ENCODE measurements at regions not wholly inside any gene's neighbourhood (a gene's known extent, or its start where the extent isn't known, plus 50 kb on each side); places are given as distances from the start of the nearest gene placed in this dataset.

DNA sequence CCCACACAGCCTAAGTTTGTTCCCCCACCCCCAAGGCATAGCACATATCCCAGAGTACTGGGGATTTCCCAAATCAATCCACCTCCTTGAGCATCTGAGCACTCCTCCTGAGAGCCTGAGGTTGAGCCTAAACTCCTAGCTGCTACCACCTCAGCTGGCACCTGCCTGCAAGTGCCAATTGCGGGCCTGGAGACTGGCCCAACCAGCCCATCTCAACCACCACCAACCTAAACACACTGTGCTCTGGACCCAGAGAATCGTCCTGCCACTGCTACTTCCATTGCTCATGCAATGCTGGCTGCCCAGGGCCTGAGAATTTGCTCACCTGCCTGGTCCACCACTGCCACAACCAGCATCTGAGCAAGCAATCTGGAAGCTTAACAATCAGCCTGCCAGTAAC, 177.1 kb downstream of the FGF13 start:
- no peak for DNase-seq

DNA sequence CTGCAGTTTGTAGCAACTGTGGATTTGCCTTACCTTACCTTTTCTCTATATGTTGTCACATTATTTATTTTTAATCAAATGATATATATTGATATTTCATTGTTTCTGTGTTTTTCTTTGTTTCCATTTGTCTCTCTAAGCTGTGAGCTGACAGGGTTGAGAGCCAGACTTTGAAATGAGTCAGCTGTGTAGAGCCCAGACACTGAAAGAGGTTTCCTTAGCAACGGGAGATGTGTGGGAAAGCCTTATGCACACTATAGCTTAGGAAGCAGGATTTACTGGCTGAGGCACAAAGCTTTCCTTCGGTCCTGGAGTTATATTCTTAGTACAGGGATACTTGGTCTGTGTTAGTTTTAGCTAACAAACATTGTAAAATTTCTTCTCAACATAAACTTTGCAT, 192.2 kb downstream of the FGF13 start:
- DNase-seq, result peak; percentile 0 to 19

DNA sequence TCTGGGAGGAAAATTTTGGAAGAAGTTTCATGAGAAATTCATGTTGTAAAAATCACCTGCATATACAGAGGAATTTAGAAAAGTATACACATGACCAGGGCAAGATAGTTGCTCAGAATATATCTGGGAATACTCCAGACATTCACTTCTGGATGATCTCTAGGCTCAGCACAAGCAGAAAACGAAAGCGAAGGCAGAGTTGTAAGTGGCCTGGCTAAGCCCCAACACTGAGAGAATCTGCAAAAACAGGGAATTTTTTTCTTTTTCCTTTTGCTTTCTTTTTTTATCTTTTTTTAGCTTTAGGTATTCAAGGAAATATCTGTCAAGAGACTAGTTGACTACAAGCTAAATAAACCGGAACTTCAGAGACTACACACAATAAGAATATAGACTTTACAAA, 207.2 kb downstream of the FGF13 start:
- no peak for DNase-seq

- DNase-seq, result no peak
Measured at GRCh38 chrX:138492371-138492770, 219.1 kb downstream of the FGF13 start.

DNA sequence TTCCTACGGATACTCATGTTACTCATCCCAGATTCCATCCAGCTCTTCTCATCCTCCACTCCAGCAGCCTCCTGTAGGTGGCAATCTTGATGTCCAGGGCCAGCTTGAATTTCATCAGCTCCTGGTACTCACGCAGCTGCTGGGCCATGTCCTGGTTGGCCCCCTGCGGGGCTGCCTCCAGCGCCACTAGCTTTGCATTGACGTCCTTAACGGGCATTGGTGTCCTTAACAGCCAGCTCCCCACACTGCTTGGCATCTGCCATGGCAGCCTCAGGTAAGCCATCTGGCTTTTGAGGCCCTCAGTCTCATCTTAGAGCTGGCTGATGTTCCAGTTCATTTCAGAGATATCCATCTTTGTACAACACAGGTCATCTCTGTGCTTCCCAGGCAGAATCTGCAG, 223.7 kb downstream of the FGF13 start:
- peak in 1 of 2 experiments; percentile 7 for DNase-seq

DNA sequence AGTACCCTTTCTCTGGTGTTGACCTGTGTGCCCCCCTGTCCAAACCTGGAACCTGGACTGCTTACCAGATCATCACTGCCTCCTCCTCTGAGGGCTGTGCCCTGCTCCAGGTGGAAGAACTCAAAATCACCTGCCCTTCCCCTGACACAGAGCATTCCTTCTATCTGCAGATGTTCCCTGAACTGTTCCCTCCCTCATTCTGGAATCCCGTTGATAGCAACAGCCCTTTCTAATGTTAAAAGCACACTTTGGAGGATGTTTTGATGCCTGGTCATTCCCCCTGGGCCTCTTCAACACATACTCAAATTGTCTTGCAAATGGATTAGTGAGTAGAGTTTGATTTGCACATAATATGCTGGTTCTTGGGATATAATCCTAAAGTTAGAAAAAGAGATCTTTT, 225.8 kb downstream of the FGF13 start:
- DNase-seq, result no peak

DNA sequence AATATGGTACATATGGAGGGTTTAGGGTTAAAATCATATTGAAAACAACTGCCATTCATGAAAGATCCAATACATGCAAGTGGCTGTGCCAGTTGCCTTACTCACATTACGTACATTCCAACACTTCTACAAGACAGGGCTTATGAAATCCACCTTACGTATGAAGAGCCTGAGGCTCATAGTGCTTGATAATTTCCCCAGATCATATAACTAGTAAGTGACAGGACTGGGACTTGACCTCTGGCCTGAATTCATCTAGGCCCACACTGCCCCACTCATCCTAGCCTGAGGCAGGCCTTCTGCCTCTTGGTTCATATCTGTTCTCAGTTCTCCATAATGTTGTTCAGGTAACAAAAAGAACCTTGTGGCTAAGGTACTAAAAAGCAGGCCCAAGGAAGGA, 226.3 kb downstream of the FGF13 start:
- no peak for DNase-seq

DNA sequence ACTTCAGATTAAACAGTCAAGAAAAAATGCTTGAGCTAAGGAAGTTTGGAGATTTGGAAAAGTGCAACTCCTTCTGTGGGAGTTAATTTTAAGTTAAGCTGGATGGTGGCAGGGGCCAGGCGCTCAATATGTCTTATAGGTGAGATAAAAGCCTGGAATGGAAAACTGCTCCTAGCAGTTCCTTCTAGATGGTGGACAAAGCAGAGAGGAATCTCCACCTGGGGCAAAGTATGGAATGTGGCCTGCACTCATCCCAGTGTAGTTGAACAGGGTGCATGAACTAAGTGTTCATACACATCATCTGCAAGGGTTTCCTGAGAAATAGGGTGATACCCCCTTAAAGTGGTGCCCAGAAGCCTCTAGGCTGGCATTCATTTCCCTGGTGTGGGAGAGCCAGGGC, 227.1 kb downstream of the FGF13 start:
- DNase-seq, result no peak

DNA sequence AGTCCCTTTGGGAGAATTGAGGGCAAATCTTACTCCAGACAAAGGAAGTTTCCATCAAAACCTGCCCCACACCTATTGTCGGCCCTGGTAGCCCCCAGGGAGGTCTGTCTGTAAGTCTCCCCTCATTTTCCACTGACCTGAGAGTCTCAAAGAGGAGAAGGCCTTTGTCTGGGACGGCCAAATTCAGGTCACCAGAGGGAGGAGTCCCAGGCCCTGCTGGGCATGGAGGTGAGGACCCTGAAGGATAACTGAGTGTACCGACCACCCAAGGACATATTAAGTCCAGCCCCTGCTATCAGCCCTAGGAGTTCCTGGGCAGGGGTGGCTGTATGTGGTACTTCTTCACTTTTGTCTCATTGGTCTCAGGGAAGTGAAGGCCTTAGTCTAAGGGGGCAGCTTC, 229.9 kb downstream of the FGF13 start:
- DNase-seq, result no peak

GRCh38 chrX:138463476-138463875, 248.0 kb downstream of the FGF13 start:
- no peak for DNase-seq
